Panc1 (cell line): ENCODE measurements at regions not wholly inside any gene's neighbourhood (a gene's known extent, or its start where the extent isn't known, plus 50 kb on each side); places are given as distances from the start of the nearest gene placed in this dataset.

Experiments used
- POLR2AphosphoS5 ChIP-seq: IDR thresholded peaks from 2 replicates; pipeline ENCODE4 v1.6.1; 2012; ENCODE audit warnings: mild to moderate bottlenecking, low read depth, low read length, moderate library complexity
- SIN3A ChIP-seq: IDR thresholded peaks from 2 replicates; pipeline ENCODE4 v1.6.1; 2012; ENCODE audit warnings: low read depth, mild to moderate bottlenecking, low read length, moderate library complexity, borderline replicate concordance; ENCODE audit not compliant: insufficient read depth
- TF ChIP-seq, protein P1 (sequence below): fragments of 450-650 bp; IDR thresholded peaks from 2 replicates; pipeline ENCODE4 v1.5.1; 2017; ENCODE audit warnings: mild to moderate bottlenecking
- TF ChIP-seq, protein P2 (sequence below), 2 experiments: IDR thresholded peaks; 2 replicates each; pipeline ENCODE4 v1.6.1; 2011 to 2012; ENCODE audit warnings: low read depth in 2 of 2, control low read depth in 1 of 2, low read length in 1 of 2, mild to moderate bottlenecking in 1 of 2, moderate library complexity in 1 of 2; ENCODE audit not compliant: insufficient read depth in 1 of 2

DNA sequence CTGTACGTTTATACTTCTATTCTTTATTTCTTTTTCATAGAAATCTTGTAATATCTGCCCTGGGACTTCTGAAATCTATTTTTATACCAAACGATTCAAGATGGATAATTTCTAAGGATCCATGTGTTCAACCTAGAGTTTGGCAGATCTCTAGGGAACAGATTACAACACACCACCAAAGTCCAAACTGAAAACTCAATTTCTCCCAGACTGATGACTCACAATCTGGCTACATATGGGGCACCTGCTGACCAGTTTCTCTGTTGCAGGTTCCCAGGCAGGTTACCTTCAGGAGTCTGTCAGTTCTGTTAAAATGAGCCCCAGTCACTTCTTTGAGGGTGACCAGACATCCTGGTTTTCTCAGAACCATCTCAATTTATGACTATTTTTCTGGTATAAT lies 439.4 kb downstream of the GPATCH2 start:
- no peak for TF ChIP-seq SIN3A
- TF ChIP-seq, protein P1, sequence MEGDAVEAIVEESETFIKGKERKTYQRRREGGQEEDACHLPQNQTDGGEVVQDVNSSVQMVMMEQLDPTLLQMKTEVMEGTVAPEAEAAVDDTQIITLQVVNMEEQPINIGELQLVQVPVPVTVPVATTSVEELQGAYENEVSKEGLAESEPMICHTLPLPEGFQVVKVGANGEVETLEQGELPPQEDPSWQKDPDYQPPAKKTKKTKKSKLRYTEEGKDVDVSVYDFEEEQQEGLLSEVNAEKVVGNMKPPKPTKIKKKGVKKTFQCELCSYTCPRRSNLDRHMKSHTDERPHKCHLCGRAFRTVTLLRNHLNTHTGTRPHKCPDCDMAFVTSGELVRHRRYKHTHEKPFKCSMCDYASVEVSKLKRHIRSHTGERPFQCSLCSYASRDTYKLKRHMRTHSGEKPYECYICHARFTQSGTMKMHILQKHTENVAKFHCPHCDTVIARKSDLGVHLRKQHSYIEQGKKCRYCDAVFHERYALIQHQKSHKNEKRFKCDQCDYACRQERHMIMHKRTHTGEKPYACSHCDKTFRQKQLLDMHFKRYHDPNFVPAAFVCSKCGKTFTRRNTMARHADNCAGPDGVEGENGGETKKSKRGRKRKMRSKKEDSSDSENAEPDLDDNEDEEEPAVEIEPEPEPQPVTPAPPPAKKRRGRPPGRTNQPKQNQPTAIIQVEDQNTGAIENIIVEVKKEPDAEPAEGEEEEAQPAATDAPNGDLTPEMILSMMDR = no peak
- no peak for TF ChIP-seq POLR2AphosphoS5
- TF ChIP-seq, protein P2, sequence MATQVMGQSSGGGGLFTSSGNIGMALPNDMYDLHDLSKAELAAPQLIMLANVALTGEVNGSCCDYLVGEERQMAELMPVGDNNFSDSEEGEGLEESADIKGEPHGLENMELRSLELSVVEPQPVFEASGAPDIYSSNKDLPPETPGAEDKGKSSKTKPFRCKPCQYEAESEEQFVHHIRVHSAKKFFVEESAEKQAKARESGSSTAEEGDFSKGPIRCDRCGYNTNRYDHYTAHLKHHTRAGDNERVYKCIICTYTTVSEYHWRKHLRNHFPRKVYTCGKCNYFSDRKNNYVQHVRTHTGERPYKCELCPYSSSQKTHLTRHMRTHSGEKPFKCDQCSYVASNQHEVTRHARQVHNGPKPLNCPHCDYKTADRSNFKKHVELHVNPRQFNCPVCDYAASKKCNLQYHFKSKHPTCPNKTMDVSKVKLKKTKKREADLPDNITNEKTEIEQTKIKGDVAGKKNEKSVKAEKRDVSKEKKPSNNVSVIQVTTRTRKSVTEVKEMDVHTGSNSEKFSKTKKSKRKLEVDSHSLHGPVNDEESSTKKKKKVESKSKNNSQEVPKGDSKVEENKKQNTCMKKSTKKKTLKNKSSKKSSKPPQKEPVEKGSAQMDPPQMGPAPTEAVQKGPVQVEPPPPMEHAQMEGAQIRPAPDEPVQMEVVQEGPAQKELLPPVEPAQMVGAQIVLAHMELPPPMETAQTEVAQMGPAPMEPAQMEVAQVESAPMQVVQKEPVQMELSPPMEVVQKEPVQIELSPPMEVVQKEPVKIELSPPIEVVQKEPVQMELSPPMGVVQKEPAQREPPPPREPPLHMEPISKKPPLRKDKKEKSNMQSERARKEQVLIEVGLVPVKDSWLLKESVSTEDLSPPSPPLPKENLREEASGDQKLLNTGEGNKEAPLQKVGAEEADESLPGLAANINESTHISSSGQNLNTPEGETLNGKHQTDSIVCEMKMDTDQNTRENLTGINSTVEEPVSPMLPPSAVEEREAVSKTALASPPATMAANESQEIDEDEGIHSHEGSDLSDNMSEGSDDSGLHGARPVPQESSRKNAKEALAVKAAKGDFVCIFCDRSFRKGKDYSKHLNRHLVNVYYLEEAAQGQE (IDR thresholded peaks at IDR 0.05; ENCODE audit: insufficient read depth in 1 of 2, low read depth in 2 of 2, low read length in 1 of 2) = no peak
